Epidermal melanocyte (primary cell): ENCODE measurements at regions not wholly inside any gene's neighbourhood (a gene's known extent, or its start where the extent isn't known, plus 50 kb on each side); places are given as distances from the start of the nearest gene placed in this dataset.

Experiments
- DNase-seq: peaks from one replicate; pipeline ENCODE4 v3.0.0; 2011; ENCODE audit warnings: low spot score; ENCODE audit not compliant: insufficient read length

GRCh38 chr4:63632858-63633257, 776.4 kb downstream of the TECRL start:
- DNase-seq, result no peak

GRCh38 chr4:63620271-63620670, 789.0 kb downstream of the TECRL start:
- DNase-seq, result no peak

DNA sequence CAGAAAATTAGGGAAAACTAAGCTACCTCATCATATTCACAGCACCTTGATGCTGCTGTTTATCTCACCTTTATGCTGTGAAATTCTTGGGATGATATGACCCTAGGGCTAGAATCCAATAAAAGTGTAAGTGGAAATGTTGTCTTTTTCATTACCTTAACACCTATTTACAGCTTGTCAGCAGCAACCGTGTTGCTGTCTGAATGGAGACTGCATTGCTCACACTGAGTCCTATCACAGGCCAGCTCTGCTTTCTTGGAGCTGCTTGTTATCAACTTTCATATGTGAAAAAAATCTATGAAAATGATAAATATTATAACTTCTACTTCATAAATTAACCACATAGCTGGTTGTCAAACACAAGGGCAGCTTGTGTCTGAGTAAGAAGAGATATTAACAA, 789.5 kb downstream of the TECRL start:
- DNase-seq, result no peak

DNA sequence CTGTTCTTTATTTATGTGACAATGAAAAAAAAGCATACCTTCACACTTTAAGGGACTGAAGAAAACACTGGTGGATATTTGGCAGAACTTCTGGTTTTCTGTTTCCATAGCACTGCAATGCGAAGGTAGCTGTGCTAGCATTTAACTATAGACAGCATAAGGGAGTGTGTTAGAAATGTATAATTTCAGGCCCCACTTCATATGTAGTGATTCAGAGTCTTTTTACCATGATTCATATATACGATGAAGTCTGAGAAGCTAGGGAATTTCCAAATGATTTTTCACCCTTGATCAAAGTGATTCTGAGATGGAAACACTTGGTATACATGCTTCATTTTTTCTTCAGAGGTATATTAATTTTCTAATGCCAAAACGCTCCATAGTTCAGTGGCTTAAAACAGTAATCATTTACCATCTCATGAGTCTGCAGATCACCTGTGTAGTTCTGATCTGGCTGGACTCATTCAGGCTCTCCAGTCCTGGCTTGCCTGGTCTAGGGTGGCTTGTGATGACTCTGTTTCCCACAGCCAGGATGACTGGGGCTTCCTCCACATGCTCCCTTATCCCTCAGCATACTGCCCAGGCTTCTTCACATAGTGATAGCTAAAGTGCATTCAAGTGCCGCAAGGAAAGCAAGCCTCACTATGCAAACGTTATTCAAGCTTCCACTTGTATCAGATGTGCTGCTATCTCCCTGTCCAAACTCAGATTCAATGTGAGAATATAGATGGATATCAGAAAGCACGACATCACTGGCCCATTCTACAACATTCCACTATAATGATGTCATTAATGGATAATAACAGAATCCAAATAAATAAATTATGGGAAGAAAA, 790.1 kb downstream of the TECRL start:
- DNase-seq, result no peak

- DNase-seq, result no peak
Measured at GRCh38 chr4:63607169-63607872, 801.9 kb downstream of the TECRL start.

DNA sequence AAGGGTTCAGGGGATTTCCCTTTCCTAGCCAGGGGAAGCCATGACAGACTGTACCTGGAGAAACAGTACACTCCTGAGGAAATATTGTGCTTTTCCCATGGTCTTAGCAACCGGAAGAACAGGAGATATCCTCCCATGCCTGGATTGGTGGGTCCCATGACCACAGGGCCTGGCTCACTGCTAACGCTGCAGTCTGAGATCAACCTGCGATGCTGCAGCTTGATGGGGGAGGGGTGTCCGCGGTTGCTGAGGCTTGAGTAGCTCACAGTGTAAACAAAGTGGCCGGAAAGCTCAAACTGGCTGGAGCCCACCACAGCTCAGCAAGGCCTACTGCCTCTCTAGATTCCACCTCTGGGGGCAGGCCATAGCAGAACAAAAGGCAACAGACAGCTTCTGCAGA, 819.5 kb downstream of the TECRL start:
- DNase-seq, result no peak

GRCh38 chr4:63583561-63583960, 825.7 kb downstream of the TECRL start:
- no peak for DNase-seq

DNA sequence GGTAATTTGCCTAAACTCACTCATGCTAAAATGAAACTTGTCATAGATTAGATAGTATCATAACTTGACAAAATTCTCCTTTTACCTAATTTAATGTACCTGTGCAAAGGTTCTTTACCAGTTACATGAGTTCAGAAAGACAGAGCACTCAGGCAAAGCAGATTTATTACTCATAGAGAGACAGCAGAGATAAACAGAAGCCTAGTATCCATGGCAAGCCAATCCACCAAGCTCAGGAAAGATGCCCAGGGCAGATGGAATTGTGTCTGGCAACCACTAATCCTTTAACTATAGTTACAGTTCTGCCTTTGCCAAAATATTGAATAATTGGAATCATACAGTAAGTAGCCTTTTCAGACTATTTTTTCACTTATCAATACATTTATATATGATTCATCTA, 826.2 kb downstream of the TECRL start:
- no peak for DNase-seq

- DNase-seq, result no peak
Measured at GRCh38 chr4:63580796-63581475, 828.3 kb downstream of the TECRL start.

GRCh38 chr4:63578383-63578782, 830.9 kb downstream of the TECRL start:
- DNase-seq, result no peak

- DNase-seq, result no peak
Measured at GRCh38 chr4:63566658-63567057, 842.6 kb downstream of the TECRL start.

DNA sequence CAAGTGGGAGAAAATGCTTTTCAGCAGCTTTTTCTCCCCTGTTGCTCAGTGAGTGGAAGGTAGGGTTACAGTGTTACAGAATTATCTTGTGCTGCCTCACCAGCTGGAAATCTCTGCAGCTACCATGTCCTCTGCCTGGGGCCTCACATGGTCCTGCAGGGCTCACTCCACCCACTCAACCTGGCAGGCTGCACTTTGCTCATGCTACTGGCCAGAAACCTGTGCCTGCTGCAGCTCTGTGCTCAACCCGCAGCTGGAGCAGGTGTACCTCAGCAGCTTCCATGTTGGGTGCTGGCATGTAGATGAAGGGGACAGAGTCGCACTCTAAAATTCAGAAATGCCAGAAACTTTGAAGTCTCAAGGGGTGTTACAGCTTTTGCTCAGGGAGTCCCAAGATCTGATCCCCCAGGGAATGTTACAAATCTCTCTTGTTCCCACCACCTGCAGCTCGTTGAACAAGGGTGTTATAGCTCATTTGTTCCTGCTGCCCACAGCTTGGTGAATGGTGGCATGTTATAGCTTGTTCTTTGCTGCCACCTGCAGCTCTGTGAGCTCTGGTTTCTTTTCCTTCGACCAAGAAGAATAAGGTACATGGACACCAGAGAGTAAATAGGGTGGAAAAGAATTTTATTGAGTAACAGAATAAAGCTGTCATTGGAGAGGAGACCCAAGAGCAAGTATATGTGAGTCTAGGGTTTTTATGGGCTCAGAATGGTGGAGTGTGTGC, 845.8 kb downstream of the TECRL start:
- DNase-seq, result no peak

DNA sequence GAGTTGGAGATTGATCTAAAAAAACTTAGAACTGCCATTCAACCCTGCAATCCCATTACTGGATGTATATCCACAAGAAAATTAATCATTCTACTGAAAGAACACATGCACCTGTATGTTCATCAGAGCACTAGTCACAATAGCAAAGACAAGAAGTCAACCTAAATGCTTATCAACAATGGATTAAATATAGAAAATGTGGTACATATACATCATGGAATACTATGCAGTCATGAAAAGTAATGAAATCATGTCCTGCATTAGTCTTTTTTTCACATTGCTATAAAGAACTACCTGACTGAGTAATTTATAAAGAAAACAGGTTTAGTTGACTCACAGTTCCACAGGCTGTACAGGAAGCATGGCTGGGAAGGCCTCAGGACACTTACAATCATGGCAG, 850.5 kb downstream of the TECRL start:
- no peak for DNase-seq

DNA sequence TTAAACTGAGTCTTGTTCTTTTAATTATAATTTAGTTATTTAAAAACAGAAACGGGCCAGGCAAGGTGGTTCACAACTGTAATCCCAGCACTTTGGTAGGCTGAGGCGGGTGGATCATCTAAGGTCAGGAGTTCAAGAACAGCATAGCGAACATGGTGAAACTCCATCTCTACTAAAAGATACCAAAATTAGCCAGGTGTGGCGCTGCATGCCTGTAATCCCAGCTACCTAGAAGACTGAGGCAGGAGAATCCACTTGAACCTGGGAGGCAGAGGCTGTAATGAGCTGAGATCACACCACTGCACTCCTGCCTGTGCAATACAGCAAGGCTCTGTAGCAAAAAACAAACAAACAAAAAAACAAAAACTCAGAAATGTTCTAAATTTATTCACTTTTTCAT, 852.9 kb downstream of the TECRL start:
- no peak for DNase-seq

DNA sequence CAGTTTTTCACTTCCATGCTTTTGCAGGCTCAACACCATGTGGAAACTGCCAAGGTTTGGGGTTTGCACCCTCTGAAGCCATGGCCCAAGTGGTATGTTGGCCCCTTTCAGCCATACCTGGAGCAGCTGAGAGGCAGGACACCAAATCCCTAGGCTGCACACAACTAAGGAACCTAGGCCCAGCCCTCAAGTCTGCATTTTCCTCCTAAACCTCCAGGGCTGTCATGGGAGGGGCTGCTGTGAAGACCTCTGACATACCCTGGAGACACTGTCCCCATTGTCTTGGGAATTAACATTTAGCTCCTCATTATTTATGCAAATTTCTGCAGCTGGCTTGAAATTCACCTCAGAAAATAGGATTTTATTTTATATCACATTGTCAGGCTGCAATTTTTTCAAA, 856.1 kb downstream of the TECRL start:
- no peak for DNase-seq

DNA sequence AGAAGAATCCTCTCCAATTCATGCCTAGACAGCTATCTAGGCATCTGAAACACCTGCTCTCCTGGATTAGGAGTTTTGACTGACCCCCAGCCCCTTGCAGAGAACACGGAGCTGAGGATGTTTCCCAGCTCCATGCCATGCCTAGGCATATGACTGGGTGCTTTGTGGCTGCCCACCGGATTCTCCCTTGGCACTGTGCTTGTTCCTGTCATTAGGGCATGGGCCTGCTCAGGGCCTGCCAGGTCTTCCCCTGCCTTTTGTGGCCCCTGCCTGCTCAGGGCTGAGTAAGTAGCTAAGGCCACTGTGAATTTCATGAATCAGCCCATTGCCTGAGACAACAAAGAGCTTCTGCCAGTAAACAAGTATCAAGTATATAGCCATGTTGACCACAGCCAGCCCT, 867.4 kb downstream of the TECRL start:
- no peak for DNase-seq

DNA sequence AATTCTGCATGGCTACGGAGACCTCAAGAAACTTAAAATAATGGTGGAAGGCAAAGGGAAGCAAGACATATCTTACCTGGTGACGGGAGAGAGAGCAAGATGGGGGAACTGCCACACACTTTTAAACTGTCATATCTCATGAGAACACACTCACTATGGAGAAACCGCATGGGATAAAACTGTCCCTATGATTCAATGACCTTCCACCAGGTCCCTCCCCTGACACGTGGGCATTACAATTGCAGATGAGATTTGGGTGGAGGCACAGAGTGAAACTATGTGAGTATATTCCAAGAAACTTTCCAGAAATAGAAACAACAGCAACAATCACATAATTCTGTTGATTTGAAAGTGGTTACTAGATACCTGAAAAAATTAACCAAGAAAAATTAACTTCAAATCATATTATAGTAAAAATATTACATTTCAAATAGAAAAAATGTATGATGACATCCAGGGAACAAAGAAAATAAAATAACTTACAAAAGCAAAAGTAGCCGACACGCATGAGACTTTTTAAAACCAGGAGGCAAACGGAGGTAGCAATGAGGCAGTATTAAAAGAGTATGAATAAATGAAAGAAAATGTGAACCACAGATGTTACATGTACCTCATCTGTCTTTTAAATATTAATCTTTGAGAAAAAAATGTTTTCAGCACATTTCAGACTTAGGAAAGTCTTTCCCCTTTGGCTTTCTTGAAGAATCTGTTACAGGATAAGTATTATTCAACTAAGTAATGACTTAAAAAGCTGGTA, 879.5 kb downstream of the TECRL start:
- DNase-seq, result no peak

- no peak for DNase-seq
Measured at GRCh38 chr4:63528256-63528991, 880.8 kb downstream of the TECRL start.

- no peak for DNase-seq
Measured at GRCh38 chr4:63526251-63526650, 883.0 kb downstream of the TECRL start.

- DNase-seq, result no peak
Measured at GRCh38 chr4:63524764-63525163, 884.5 kb downstream of the TECRL start.
